Mucosa of stomach (tissue), 1 donor: ENCODE measurements at regions not wholly inside any gene's neighbourhood (a gene's known extent, or its start where the extent isn't known, plus 50 kb on each side); places are given as distances from the start of the nearest gene placed in this dataset.

ENCODE experiments used
- H3K27me3 ChIP-seq: one replicate; pipeline ENCODE4 v1.7.0; 2013; ENCODE audit warnings: mild to moderate bottlenecking, low read length; ENCODE audit not compliant: control insufficient read depth, insufficient read depth
- H3K36me3 ChIP-seq: one replicate; pipeline ENCODE4 v1.7.0; 2013; ENCODE audit warnings: low read length; ENCODE audit not compliant: control insufficient read depth, insufficient read depth
- H3K4me1 ChIP-seq: one replicate; pipeline ENCODE4 v1.7.0; 2013; ENCODE audit warnings: mild to moderate bottlenecking, low read length; ENCODE audit not compliant: control insufficient read depth, insufficient read depth
- H3K4me3 ChIP-seq: one replicate; pipeline ENCODE4 v1.7.0; 2013; ENCODE audit warnings: low read length
- H3K9ac ChIP-seq: one replicate; pipeline ENCODE4 v1.7.0; 2013; ENCODE audit warnings: mild to moderate bottlenecking, low read length, moderate library complexity
- H3K9me3 ChIP-seq: one replicate; pipeline ENCODE4 v1.7.0; 2013; ENCODE audit warnings: mild to moderate bottlenecking, low read length, moderate library complexity; ENCODE audit not compliant: control insufficient read depth
- donor health status: Pancreatic carcinoma.

GRCh38 chr2:196307775-196308305 lies 136.5 kb upstream of the STK17B start:
- H3K9me3 ChIP-seq, result no peaks in the 10 kb centered on the region
- no peaks in the 10 kb centered on the region for H3K36me3 ChIP-seq
- no peak overlapping the region for H3K4me3 ChIP-seq
- H3K27me3 ChIP-seq, result no peaks in the 10 kb centered on the region
- no peaks in the 10 kb centered on the region for H3K4me1 ChIP-seq
- no peak overlapping the region for H3K9ac ChIP-seq

DNA sequence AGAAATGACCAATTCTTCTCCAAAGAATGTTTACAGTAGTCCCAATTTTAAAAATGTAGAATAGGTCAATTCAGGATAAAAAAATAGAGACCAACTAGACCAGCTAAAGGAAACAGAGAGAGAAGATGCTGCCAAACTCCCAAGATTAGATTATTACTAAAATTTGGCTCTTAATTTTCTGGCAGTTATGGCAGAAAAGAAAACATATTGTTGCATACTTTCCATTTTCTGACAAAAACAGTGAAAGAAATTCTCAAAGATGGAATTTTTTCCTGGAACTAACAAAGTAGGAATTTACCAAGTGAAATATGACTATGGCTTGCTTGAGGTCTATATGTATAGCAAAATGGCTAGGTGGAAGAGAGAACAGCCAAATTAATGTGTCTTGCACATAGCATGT lies 138.3 kb upstream of the STK17B start:
- H3K9ac ChIP-seq, result no peak overlapping the region
- no peaks in the 10 kb centered on the region for H3K36me3 ChIP-seq
- H3K4me1 ChIP-seq, result no peaks in the 10 kb centered on the region
- H3K4me3 ChIP-seq, result no peak overlapping the region
- no peaks in the 10 kb centered on the region for H3K27me3 ChIP-seq
- no peaks in the 10 kb centered on the region for H3K9me3 ChIP-seq

GRCh38 chr2:196314157-196314556 lies 142.8 kb upstream of the STK17B start:
- Histone ChIP-seq H3K4me3 (no peak overlapping the region), H3K27me3 (no peaks in the 10 kb centered on the region), H3K4me1 (peaks cover 5% of the 10 kb centered on the region), H3K36me3 (no peaks in the 10 kb centered on the region), H3K9ac (no peak overlapping the region), H3K9me3 (no peaks in the 10 kb centered on the region)

DNA sequence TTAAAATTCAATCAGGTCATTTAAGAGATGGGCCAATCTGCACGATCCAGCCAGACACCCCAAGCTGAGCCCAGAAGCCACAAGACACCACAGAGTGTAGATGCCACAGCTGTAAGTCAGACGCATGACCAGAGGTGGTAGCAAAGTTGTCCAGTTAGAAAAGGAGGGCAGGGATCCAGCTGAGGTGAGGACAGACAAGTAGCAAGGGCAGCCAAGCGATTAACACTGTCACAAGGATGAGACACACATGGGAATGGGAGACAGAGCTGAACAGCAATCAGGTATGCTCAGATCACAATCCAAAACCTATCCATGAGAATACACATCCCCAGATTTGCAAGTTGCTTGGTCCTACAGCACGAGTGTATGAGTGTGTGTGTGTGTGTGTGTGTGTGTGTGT lies 143.4 kb upstream of the STK17B start:
- no peaks in the 10 kb centered on the region for H3K36me3 ChIP-seq
- H3K9me3 ChIP-seq, result no peaks in the 10 kb centered on the region
- peaks cover 5% of the 10 kb centered on the region for H3K4me1 ChIP-seq
- H3K27me3 ChIP-seq, result no peaks in the 10 kb centered on the region
- H3K4me3 ChIP-seq, result no peak overlapping the region
- H3K9ac ChIP-seq, result no peak overlapping the region

- no peaks in the 10 kb centered on the region for H3K9me3 ChIP-seq
- no peaks in the 10 kb centered on the region for H3K27me3 ChIP-seq
- H3K9ac ChIP-seq, result no peak overlapping the region
- no peak overlapping the region for H3K4me3 ChIP-seq
- no peaks in the 10 kb centered on the region for H3K36me3 ChIP-seq
- H3K4me1 ChIP-seq, result peaks cover 5% of the 10 kb centered on the region
Measured at GRCh38 chr2:196315388-196316049, 144.1 kb upstream of the STK17B start.

- H3K36me3 ChIP-seq, result no peaks in the 10 kb centered on the region
- H3K4me1 ChIP-seq, result peaks cover 5% of the 10 kb centered on the region
- H3K4me3 ChIP-seq, result no peak overlapping the region
- no peaks in the 10 kb centered on the region for H3K9me3 ChIP-seq
- no peak overlapping the region for H3K9ac ChIP-seq
- no peaks in the 10 kb centered on the region for H3K27me3 ChIP-seq
Measured at GRCh38 chr2:196316050-196316430, 144.7 kb upstream of the STK17B start.

- Histone ChIP-seq H3K4me3 (no peak overlapping the region), H3K4me1 (peaks cover 5% of the 10 kb centered on the region), H3K9me3 (no peaks in the 10 kb centered on the region), H3K9ac (no peak overlapping the region), H3K36me3 (no peaks in the 10 kb centered on the region), H3K27me3 (no peaks in the 10 kb centered on the region)
Measured at GRCh38 chr2:196318517-196319377, 147.4 kb upstream of the STK17B start.

GRCh38 chr2:196322973-196323810 lies 151.8 kb upstream of the STK17B start:
- no peak overlapping the region for H3K9ac ChIP-seq
- no peaks in the 10 kb centered on the region for H3K27me3 ChIP-seq
- no peak overlapping the region for H3K4me3 ChIP-seq
- H3K36me3 ChIP-seq, result no peaks in the 10 kb centered on the region
- no peaks in the 10 kb centered on the region for H3K4me1 ChIP-seq
- H3K9me3 ChIP-seq, result no peaks in the 10 kb centered on the region

GRCh38 chr2:196324211-196324610 lies 152.8 kb upstream of the STK17B start:
- Histone ChIP-seq H3K9me3 (no peaks in the 10 kb centered on the region), H3K36me3 (no peaks in the 10 kb centered on the region), H3K9ac (no peak overlapping the region), H3K4me1 (no peaks in the 10 kb centered on the region), H3K27me3 (no peaks in the 10 kb centered on the region), H3K4me3 (no peak overlapping the region)

GRCh38 chr2:196328088-196328680 lies 156.8 kb upstream of the STK17B start:
- H3K36me3 ChIP-seq, result no peaks in the 10 kb centered on the region
- no peaks in the 10 kb centered on the region for H3K9me3 ChIP-seq
- no peak overlapping the region for H3K4me3 ChIP-seq
- no peaks in the 10 kb centered on the region for H3K27me3 ChIP-seq
- no peak overlapping the region for H3K9ac ChIP-seq
- H3K4me1 ChIP-seq, result peaks cover 13% of the 10 kb centered on the region

DNA sequence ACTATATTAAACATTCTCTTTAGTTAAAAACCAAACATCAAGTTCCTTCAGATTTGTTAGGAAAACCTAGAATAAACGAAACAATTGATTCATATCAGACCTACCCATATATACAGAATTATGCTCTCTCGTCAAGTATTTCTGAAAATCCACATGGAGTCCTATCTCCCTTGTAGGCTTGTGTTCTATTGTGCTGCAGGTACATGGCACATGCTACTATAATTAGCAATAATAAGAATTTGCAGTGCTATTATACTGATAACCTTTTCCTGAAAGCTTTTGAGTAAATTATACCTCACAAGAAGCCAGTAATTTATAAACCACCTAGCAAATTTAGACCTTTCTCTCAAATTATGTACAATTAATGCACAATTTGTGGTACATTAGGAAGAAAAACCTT lies 158.6 kb upstream of the STK17B start:
- Histone ChIP-seq H3K4me1 (peaks cover 13% of the 10 kb centered on the region), H3K36me3 (no peaks in the 10 kb centered on the region), H3K9me3 (no peaks in the 10 kb centered on the region), H3K27me3 (no peaks in the 10 kb centered on the region), H3K4me3 (no peak overlapping the region), H3K9ac (no peak overlapping the region)
